NB4 (cell line): ENCODE measurements at regions not wholly inside any gene's neighbourhood (a gene's known extent, or its start where the extent isn't known, plus 50 kb on each side); places are given as distances from the start of the nearest gene placed in this dataset.

ENCODE experiments used
- MYC ChIP-seq: IDR thresholded peaks from 2 replicates; pipeline ENCODE4 v1.6.1; 2011; ENCODE audit warnings: low read depth, low read length
- POLR2A ChIP-seq: IDR thresholded peaks from 2 replicates; pipeline ENCODE4 v1.6.1; 2011; ENCODE audit warnings: mild to moderate bottlenecking; ENCODE audit not compliant: insufficient read length; ENCODE audit errors: extremely low read depth
- TF ChIP-seq, protein P1 (sequence below): IDR thresholded peaks from one replicate; pipeline ENCODE4 v1.5.1; 2012; ENCODE audit warnings: low read depth, low read length

- TF ChIP-seq, protein P1, sequence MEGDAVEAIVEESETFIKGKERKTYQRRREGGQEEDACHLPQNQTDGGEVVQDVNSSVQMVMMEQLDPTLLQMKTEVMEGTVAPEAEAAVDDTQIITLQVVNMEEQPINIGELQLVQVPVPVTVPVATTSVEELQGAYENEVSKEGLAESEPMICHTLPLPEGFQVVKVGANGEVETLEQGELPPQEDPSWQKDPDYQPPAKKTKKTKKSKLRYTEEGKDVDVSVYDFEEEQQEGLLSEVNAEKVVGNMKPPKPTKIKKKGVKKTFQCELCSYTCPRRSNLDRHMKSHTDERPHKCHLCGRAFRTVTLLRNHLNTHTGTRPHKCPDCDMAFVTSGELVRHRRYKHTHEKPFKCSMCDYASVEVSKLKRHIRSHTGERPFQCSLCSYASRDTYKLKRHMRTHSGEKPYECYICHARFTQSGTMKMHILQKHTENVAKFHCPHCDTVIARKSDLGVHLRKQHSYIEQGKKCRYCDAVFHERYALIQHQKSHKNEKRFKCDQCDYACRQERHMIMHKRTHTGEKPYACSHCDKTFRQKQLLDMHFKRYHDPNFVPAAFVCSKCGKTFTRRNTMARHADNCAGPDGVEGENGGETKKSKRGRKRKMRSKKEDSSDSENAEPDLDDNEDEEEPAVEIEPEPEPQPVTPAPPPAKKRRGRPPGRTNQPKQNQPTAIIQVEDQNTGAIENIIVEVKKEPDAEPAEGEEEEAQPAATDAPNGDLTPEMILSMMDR = no peak
- no peak for TF ChIP-seq MYC
- no peak for TF ChIP-seq POLR2A
Measured at GRCh38 chr6:15730922-15731321, 68.1 kb upstream of the DTNBP1 start.
